Endothelial cell of umbilical vein (primary cell): ENCODE measurements at regions not wholly inside any gene's neighbourhood (a gene's known extent, or its start where the extent isn't known, plus 50 kb on each side); places are given as distances from the start of the nearest gene placed in this dataset.

ENCODE experiments used
- BruUV-seq: library from RNA; stranded (reverse); fragments of 400-500 nt; replicated peaks from 2 replicates; lab custom pipeline; 2021; lab: Mats Ljungman, UMichigan
- CTCF ChIA-PET: fragments of 300-600, 350-600 bp; sonication (Branson Sonifier 250); formaldehyde crosslinking; loops from one replicate; lab custom pipeline; 2021; ENCODE audit warnings: antibody characterized with exemption, inconsistent platforms; lab: Charles Lee
- POLR2A ChIA-PET: fragments of 300-600, 350-600 bp; sonication (Branson Sonifier 250); formaldehyde crosslinking; loops from one replicate; lab custom pipeline; 2021; ENCODE audit warnings: antibody characterized with exemption, inconsistent platforms; lab: Charles Lee
- DNase-seq: peaks from one replicate; pipeline ENCODE4 v3.0.0-alpha.2; 2011; ENCODE audit warnings: low read depth, low spot score
- FAIRE-seq: peaks from 2 replicates; lab custom pipeline; 2011; peaks lifted over from hg19 to GRCh38; lab: Jason Lieb, UNC
- H2AFZ ChIP-seq: 2 replicates; pipeline ENCODE4 v1.6.0; 2012; ENCODE audit warnings: low read depth, low read length, control low read depth, inconsistent platforms
- H3K27ac ChIP-seq: 2 replicates; pipeline ENCODE4 v1.5.1; 2011; ENCODE audit warnings: low read depth, mild to moderate bottlenecking, control low read depth, low read length, moderate library complexity; ENCODE audit not compliant: insufficient read depth
- H3K27me3 ChIP-seq, 2 experiments: 2 replicates each; pipeline versions ENCODE4 v1.6.0 to v1.6.1; 2011; ENCODE audit warnings: low read length in 2 of 2, mixed read lengths in 1 of 2; ENCODE audit not compliant: control insufficient read depth in 2 of 2, insufficient read depth in 2 of 2
- H3K36me3 ChIP-seq, 2 experiments: 2 replicates in 1 of 2; 3 replicates in 1 of 2; pipeline ENCODE4 v1.5.1; 2011; ENCODE audit warnings: low read length in 2 of 2, mild to moderate bottlenecking in 1 of 2, moderate library complexity in 1 of 2; ENCODE audit not compliant: control insufficient read depth in 2 of 2, insufficient read depth in 2 of 2; ENCODE audit errors: extremely low read depth in 1 of 2
- H3K4me1 ChIP-seq: 3 replicates; pipeline ENCODE4 v1.5.1; 2011; ENCODE audit warnings: mild to moderate bottlenecking, low read length; ENCODE audit not compliant: control insufficient read depth, insufficient read depth; ENCODE audit errors: extremely low read depth
- H3K4me2 ChIP-seq: 2 replicates; pipeline ENCODE4 v1.6.1; 2011; ENCODE audit warnings: low read length, control low read depth, mixed read lengths; ENCODE audit not compliant: insufficient read depth
- H3K4me3 ChIP-seq, 3 experiments: fragments of 200-600 bp in 1 of 3; sonication (generic), shearing (Covaris generic) in 1 of 3; replicated peaks in 1 of 3; 2 replicates each; pipeline ENCODE4 v1.5.1; 2011 to 2016; ENCODE audit warnings: control low read depth in 3 of 3, low read length in 3 of 3, mild to moderate bottlenecking in 2 of 3, inconsistent platforms in 1 of 3, low read depth in 1 of 3, moderate library complexity in 1 of 3; ENCODE audit not compliant: insufficient read depth in 1 of 3
- H3K79me2 ChIP-seq: 2 replicates; pipeline ENCODE4 v1.6.0; 2012; ENCODE audit warnings: low read length, inconsistent platforms; ENCODE audit not compliant: control insufficient read depth, insufficient read depth
- H3K9ac ChIP-seq: replicated peaks from 2 replicates; pipeline ENCODE3; 2011; ENCODE audit warnings: low read length, control low read depth; ENCODE audit not compliant: insufficient read depth; ENCODE audit errors: extremely low read depth
- H3K9me1 ChIP-seq: replicated peaks from 3 replicates; pipeline ENCODE4 v1.6.0; 2011; ENCODE audit warnings: mild to moderate bottlenecking, low read length; ENCODE audit not compliant: control insufficient read depth, insufficient read depth; ENCODE audit errors: extremely low read depth
- H3K9me3 ChIP-seq: replicated peaks from 2 replicates; pipeline ENCODE4 v1.5.1; 2012; ENCODE audit warnings: low read length, inconsistent platforms; ENCODE audit not compliant: control insufficient read depth, insufficient read depth
- H4K20me1 ChIP-seq: replicated peaks from 2 replicates; pipeline ENCODE3; 2011; ENCODE audit warnings: mild to moderate bottlenecking, low read length; ENCODE audit not compliant: control insufficient read depth, insufficient read depth; ENCODE audit errors: extremely low read depth
- EZH2 ChIP-seq: IDR thresholded peaks from 2 replicates; pipeline ENCODE4 v1.6.1; 2012; ENCODE audit warnings: borderline replicate concordance, low read depth, mild to moderate bottlenecking, moderate library complexity, low read length, inconsistent platforms; ENCODE audit not compliant: severe bottlenecking
- FOS ChIP-seq: IDR thresholded peaks from 2 replicates; pipeline ENCODE4 v1.6.1; 2011; ENCODE audit warnings: mild to moderate bottlenecking, low read length, moderate library complexity, borderline replicate concordance; ENCODE audit not compliant: insufficient read depth
- GATA2 ChIP-seq: IDR thresholded peaks from 2 replicates; pipeline ENCODE4 v1.7.0; 2011; ENCODE audit warnings: low read depth, mild to moderate bottlenecking, moderate library complexity, mixed read lengths, low read length; ENCODE audit not compliant: insufficient read length, insufficient read depth
- JUN ChIP-seq: IDR thresholded peaks from 2 replicates; pipeline ENCODE4 v1.6.1; 2011; ENCODE audit warnings: borderline replicate concordance, low read depth; ENCODE audit not compliant: insufficient read length, insufficient read depth
- MYC ChIP-seq: IDR thresholded peaks from one replicate; pipeline ENCODE4 v1.6.1; 2011; ENCODE audit warnings: mild to moderate bottlenecking, low read depth, low read length
- POLR2A ChIP-seq: IDR thresholded peaks from 2 replicates; pipeline ENCODE4 v1.6.1; 2012; ENCODE audit warnings: low read depth, mild to moderate bottlenecking, control low read depth, low read length
- POLR2AphosphoS5 ChIP-seq: IDR thresholded peaks from 2 replicates; pipeline ENCODE4 v1.6.1; 2012; ENCODE audit warnings: low read depth, mild to moderate bottlenecking, control low read depth, low read length, moderate library complexity; ENCODE audit not compliant: insufficient read depth
- dilution Hi-C: fragments of 300-500 bp; cut with MboI; formaldehyde crosslinking; loops from one replicate; pipeline ENCODE4 v1.15.0; 2019; ENCODE audit warnings: low sequenced_read_pairs; ENCODE audit not compliant: extremely low pct_ligation_motif_present
- intact Hi-C: fragments of 100-400 bp; cut with micrococcal nuclease; formaldehyde crosslinking; loops from one replicate; pipeline ENCODE4 v1.10.0; 2022
- TF ChIP-seq, protein P1 (sequence below): IDR thresholded peaks from 2 replicates; pipeline ENCODE4 v1.6.1; 2011; ENCODE audit not compliant: insufficient read depth, insufficient read length
- TF ChIP-seq, protein P2 (sequence below), 2 donors: IDR thresholded peaks; 1 replicate in 1 of 2; 2 replicates in 1 of 2; pipeline ENCODE4 v1.5.1; 2011; ENCODE audit warnings: low read length in 2 of 2, mild to moderate bottlenecking in 2 of 2, moderate library complexity in 2 of 2, control low read depth in 1 of 2, inconsistent platforms in 1 of 2, low read depth in 1 of 2; ENCODE audit not compliant: insufficient read depth in 1 of 2; ENCODE audit errors: extremely low read depth in 1 of 2

DNA sequence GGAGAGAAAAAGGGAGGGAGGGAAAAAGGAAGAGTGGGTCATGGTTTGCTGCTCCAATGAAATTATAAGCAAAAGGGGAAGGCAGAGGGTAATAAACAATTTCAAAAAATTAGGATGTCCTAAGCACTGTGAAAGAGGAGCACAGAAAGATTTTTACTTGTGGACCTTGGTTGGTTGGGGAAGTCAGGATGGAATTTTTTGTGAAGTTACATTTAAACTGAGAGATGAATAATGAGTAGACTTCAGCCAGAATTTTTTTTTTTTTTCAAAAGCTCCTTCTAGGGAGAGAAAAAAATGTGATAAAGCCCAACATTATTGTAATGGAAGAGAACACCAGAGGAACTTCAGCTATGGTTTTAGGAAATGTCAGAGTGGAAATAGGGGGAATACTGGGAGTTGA is 515.9 kb upstream of the PAPPA start:
- Histone ChIP-seq H3K27ac (no peak overlapping the region), H3K9me3 (peaks cover 2% of the 10 kb centered on the region), H3K9me1 (no peaks in the 10 kb centered on the region), H3K36me3 (no peaks in the 10 kb centered on the region), H3K4me1 (no peaks in the 10 kb centered on the region), H3K27me3 (no peaks in the 10 kb centered on the region), H2AFZ (no peak overlapping the region), H3K4me3 (no peak overlapping the region), H3K9ac (no peak overlapping the region), H3K79me2 (no peaks in the 10 kb centered on the region), H4K20me1 (no peaks in the 10 kb centered on the region), H3K4me2 (no peak overlapping the region)
- ChIA-PET POLR2A (no interaction called here), CTCF (no interaction called here)
- TF ChIP-seq JUN (no peak), POLR2A (no peak), FOS (no peak), GATA2 (no peak), MYC (no peak), POLR2AphosphoS5 (no peak), EZH2 (no peak)
- TF ChIP-seq, protein P1, sequence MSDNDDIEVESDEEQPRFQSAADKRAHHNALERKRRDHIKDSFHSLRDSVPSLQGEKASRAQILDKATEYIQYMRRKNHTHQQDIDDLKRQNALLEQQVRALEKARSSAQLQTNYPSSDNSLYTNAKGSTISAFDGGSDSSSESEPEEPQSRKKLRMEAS = no peak
- TF ChIP-seq, protein P2, sequence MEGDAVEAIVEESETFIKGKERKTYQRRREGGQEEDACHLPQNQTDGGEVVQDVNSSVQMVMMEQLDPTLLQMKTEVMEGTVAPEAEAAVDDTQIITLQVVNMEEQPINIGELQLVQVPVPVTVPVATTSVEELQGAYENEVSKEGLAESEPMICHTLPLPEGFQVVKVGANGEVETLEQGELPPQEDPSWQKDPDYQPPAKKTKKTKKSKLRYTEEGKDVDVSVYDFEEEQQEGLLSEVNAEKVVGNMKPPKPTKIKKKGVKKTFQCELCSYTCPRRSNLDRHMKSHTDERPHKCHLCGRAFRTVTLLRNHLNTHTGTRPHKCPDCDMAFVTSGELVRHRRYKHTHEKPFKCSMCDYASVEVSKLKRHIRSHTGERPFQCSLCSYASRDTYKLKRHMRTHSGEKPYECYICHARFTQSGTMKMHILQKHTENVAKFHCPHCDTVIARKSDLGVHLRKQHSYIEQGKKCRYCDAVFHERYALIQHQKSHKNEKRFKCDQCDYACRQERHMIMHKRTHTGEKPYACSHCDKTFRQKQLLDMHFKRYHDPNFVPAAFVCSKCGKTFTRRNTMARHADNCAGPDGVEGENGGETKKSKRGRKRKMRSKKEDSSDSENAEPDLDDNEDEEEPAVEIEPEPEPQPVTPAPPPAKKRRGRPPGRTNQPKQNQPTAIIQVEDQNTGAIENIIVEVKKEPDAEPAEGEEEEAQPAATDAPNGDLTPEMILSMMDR (IDR thresholded peaks at IDR 0.05; ENCODE audit: extremely low read depth in 1 of 2, insufficient read depth in 1 of 2, low read depth in 1 of 2, low read length in 2 of 2) = no peak
- DNase-seq (no peak), FAIRE-seq (no peak)
- BruUV-seq = no TSS peak
- intact Hi-C loops (no loop called here), dilution Hi-C loops (no loop called here)
